CD4-positive, alpha-beta T cell treated with Interleukin-6 at 100 ng/mL for 8 hours (primary cell): ENCODE measurements at regions not wholly inside any gene's neighbourhood (a gene's known extent, or its start where the extent isn't known, plus 50 kb on each side); places are given as distances from the start of the nearest gene placed in this dataset.

Experiments used
- DNase-seq: peaks from one replicate; pipeline ENCODE4 v3.0.0-alpha.2; 2020; ENCODE audit warnings: mixed read lengths, low spot score

- DNase-seq, result no peak
These were observed 223.5 kb upstream of the RBMS3 start for GRCh38 chr3:29057326-29057725.

DNA sequence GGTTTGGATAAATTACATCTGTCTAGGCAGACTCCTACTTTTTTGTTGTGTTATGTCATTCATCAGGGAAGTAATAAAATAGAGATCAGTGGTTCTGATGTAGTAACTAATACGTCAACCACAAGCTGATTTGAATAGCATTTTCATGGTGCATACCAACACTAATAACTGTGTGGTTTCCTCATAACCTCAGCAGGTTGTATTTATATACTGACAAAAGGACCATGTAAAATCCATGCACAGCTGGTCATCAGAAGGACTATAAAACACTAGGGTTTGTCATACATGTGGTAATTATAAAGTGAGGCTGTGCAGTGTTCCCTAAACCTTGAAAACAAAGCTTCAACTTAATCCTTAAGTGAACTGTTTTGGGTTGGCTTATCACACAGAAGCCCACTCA is 216.8 kb upstream of the RBMS3 start:
- no peak for DNase-seq

GRCh38 chr3:29065211-29065785 is 215.6 kb upstream of the RBMS3 start:
- DNase-seq, result no peak

DNA sequence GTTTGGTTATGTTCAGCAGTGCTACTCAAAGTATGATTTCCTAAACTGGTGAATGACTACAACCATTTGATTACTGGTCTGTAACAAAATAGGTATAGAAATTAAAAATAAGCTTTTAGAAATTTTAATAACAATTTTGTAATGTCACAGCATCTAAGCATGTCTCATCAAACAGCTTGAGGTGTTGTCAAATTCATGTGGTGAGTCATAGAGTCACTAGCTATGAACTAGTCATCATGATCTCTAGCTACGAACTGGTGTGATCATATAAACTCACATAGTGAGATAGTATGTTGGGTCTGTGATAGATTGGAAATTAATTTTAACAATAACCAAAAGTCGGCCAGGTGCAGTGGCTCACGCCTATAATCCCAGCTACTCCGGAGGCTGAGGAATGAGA is 213.9 kb upstream of the RBMS3 start:
- no peak for DNase-seq

DNA sequence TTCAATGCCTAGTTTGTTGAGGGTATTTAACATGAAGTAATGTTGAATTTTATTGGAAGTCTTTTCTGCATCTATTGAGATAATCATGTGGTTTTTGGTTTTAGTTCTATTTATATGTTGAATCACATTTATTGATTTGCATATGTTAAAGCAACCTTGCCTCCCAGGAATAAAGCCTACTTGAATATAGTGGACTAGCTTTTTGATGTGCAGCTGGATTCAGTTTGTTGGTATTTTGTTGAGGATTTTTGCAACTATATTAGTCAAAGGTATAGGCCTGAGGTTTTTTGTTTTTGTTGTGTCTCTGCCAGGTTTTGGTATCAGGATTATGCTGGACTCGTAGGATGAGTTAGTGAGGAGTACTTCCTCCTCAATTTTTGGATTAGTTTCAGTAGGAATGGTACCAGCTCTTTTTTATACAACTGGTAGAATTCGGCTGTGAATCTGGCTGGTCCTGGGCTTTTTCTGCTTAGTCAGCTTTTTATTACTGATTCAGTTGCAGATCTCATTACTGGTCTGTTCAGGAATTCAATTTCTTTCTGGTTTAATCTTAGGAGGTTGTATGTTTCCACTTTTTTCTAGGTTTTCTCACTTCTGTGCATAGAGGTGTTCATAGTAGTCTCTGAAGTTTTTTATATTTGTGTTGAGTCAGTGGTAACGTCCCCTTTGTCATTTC is 209.8 kb upstream of the RBMS3 start:
- DNase-seq, result no peak

DNA sequence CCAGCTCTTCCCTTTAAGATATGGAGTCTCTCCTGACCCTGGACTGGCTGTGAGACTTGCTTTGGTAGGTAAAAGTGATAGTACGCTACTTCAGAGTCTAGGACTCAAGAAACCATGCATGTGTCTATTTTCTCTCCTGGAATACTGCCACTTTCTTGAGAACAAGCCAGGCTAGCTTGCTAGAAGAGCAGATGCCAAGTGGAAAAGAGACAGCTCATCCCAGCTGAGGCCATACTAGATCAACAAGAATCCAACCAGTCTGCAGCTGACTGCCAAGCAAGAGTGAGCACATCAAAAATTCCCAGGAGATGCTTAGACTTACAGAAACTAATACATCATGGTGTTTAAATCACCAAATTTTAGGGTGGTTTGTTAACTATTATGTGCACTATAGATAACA is 208.3 kb upstream of the RBMS3 start:
- DNase-seq, result no peak

DNA sequence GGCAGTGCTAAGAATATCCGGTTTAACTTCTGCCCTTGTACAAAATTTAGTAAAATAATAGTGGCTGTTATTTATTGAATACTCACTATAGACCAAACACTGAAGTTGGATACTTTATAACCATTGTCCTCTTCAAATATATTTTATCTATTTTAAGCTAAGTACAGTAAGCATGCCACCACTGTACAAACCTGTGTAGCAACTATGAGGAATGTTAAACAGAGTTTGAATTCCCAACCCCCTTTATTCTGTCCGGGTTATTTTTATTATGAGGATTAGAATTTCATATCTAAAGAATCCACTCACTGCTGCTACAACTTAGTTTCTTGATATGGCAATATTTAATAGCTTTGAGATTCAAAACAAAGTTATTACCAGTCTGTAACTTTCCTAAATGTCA is 203.5 kb upstream of the RBMS3 start:
- DNase-seq, result no peak

- DNase-seq, result no peak
These were observed 201.5 kb upstream of the RBMS3 start for GRCh38 chr3:29079358-29079757.

DNA sequence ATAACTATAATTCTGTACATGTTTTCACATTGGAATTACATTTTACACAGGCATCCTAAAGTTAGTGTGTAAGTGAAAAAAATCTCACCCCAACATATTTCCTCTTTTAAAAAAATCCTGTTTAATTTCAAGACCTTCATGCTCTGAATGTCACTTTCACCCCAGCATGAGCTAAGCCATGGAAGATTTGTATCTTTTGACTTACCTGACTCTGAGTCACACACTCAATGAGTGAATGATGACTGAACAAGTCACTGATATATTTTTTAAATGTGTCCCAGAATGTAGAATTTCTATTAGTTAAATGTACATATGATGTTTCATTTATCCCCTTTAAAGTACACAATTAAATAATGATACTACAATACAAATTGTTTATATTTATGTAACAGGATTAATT is 199.9 kb upstream of the RBMS3 start:
- DNase-seq, result no peak

GRCh38 chr3:29083081-29083480 is 197.8 kb upstream of the RBMS3 start:
- DNase-seq, result no peak

- DNase-seq, result no peak
These were observed 197.2 kb upstream of the RBMS3 start for GRCh38 chr3:29083676-29084075.

DNA sequence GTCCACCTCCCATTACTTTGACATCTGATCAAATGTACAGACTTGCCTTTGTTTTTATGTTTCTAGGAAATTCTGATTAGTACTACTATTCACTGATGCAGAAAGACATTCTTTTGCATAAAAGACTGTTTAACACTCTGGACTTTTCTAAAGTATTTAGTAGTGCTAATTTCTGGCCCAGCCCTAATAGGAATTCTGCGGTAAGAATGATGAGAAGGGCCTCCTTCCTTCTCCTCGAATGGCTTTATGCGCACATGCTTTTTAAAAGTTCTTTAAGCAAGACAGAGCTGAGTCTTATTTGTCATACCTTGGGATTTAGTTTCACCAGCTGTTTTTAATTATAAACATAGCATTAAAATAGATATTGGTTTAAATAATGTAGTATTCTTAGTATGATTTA is 192.3 kb upstream of the RBMS3 start:
- no peak for DNase-seq

DNA sequence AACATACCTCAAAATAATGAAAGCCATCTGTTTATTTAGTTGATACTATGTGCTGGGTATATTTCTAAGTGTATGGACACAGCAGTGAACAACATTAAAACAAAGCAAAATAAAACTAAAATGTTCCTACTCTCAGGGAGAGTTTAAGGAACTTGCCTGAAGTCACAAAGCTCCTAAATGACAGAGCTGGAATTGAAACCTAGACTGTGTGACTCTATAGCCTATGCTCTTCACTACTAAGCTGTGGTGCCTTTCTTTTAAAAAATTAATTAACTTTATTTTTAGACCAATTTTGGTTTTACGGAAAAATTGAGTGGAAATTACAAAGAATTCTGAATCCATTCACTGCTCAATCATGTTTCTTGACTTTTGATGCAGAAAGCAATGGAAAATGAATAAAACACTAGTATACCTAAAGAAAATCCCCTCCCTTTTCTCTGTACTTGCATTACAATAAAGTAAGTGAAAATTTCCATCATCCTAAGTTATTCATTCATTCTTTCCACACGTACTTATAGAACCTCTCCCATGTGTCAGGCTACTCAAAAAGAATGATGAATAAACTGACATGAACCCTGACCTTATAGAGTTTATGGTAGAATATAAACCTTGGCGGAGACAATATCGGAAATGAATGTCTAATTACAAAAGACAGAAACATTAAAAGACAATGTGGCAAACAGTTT is 189.8 kb upstream of the RBMS3 start:
- no peak for DNase-seq

- no peak for DNase-seq
These were observed 189.2 kb upstream of the RBMS3 start for GRCh38 chr3:29091599-29092189.

DNA sequence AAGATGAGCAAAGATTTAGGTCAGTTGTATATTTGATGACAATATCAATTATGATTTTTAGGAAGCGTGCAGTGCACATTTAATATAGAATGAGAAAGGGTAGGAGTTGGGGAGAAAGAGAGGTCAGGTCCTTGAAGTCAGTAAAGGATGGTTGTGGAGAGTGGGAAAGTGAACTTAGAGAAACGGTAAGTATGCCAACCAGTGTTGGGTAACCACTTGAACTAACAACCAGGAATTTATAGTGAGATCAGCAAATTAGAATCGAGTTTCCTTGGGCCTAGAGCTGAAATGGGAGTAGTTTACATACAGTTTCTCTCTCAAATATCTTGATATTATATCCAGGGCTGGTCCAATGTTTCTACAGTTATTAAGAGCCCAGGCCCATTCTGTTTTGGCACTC is 188.5 kb upstream of the RBMS3 start:
- no peak for DNase-seq

GRCh38 chr3:29099296-29099695 is 181.6 kb upstream of the RBMS3 start:
- DNase-seq, result no peak

- DNase-seq, result no peak
These were observed 181.1 kb upstream of the RBMS3 start for GRCh38 chr3:29099775-29100174.

- no peak for DNase-seq
These were observed 180.6 kb upstream of the RBMS3 start for GRCh38 chr3:29100292-29100691.

DNA sequence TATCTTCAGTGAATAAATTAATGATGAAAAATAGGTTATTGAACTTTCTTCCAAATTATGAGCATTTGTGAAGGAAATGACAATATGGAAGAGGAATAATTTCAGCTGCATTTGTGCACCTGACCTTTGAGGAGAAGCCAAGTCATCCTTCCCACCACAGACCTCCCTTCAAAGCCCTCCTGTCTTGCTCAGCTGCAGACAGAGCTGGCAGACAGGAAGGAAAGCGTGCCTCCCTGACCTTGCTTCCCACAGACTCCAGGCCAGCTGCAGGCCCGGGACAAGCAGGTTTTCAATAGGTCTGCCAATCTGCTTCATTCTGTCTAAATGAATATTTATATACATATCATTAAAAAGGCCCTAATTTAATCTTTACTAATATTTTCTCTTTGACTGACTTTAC is 152.9 kb upstream of the RBMS3 start:
- no peak for DNase-seq

DNA sequence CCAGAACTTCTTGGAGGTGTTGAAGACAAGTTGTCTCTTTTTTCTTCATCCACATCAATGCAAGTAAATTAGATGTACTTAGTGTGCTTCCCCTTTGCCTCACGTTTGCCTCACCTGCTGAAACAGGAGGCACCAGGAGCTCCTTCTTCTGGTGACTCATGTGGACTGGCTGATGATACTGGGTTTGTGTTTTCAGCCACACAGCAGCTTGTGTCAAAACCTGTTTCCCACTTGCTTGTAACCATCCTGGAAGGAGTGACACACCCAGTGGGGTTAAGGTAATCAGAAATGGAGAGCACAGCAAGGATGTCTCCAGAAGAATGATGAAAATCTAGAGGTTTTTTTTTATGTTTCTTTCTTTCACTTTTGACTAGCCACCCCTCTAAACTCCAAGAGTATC is 143.3 kb upstream of the RBMS3 start:
- no peak for DNase-seq

DNA sequence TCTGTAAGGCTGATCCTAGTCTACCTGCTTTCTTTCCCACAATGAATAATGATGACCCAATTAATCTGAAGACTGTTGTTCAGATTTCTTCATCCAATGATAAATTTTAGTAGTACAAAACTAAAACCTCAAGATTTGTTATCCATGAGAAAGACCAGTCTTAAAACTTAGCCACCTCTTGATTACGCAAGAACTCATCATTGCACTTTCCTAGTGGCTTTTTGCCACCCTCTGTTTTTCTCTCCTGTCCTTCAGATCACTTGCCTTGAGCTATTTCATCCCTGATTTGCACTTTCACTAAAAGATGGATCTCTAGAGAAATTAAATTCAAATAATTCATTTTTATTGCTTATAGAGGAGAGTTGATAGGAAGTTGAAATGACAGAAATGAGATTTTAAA is 142.7 kb upstream of the RBMS3 start:
- no peak for DNase-seq

DNA sequence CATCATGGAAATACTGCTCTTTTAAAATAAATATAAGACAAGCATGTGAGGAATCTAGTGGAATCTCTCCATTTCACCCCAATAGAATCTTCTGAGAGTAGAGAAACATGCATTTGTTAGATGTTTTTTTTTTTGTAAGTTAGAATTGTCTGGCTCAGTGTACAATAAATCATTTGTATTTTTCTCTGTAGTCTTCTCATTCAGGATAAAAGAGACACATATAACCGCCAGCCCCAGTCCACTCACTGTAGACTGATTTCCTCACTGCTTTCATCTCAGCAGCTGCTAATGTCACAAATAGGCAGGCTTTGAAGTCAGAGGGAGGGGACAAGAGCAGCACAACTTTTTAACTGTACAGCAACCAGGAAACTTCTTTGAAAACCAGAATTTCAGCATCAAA is 140.2 kb upstream of the RBMS3 start:
- no peak for DNase-seq

DNA sequence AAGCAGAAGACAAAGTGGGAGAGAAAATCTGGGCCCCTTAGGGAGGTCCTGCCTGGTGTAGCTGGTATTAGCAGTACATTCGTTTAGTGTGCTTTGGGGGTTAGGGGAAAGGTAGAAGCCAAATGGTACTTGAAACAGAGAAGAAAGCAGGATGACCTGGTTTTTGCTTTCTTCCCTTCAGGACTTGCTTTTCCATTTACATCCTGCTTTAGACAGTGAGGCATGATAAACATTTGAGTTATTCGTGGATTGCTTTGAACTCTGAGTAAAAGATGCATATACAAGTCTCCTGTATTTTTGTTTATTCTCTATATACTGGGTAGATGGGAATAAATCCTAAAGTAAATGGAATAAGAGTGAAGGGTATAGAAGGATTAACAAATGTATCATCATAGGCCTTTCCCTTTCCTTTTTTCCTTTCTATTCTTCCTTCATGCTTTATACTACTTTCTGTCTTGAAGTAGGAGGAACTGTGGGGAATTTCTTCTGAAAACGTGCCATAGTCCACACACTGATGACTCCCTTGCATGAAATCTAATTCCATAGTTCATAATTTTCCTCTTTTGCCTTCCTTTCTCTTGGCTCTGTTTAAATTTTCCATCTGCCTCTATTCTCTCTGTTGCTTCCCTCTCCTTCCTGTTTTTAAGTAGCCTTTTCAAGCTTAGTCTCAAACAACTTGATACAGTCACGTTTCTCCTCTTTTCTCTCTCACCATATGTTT is 139.5 kb upstream of the RBMS3 start:
- DNase-seq, result no peak
